IPS-NIHi11 (cell line): ENCODE measurements at regions not wholly inside any gene's neighbourhood (a gene's known extent, or its start where the extent isn't known, plus 50 kb on each side); places are given as distances from the start of the nearest gene placed in this dataset.

Experiments used
- DNase-seq: peaks from one replicate; pipeline ENCODE4 v3.0.0; 2012; ENCODE audit warnings: mixed read lengths, low spot score

GRCh38 chr5:103428411-103428871 lies 134.1 kb downstream of the NUDT12 start:
- peak; percentile 47 for DNase-seq

- no peak for DNase-seq
Observed at GRCh38 chr5:103427326-103427725, 135.3 kb downstream of the NUDT12 start.

DNA sequence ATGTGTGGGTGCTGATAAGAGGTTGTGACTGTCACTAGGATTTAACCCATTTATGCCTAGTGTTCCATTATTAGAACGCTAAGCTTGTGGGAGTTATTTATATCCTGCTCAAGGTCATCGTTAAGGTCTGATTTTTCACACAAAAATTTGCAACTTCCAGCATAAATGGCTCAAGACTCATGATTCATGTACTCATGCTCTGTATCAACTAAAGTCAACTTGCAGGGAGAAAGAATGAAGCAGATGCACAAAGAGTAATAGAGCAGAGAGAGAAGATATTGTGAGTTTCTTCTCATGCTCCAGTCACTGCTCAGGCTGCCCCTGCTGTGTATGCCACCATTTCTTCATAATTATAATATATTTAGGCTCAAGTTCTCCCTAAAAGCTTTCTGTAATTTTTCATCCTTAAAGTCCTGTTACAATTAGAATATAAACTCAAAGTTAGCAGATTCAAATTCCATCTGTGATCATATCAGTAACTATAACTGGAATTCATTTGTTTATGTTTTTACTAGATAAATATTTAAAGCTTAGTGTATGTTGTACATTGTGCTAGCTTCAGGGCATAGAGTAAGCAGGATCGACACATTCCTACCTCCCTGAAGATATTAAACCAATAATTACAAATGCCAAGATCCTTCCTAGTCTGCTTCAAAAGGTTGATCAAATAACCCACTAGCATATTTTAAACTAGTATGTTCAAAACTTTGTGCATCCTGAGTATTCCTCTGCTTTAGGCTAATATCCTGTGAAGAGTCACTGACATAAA lies 136.7 kb downstream of the NUDT12 start:
- DNase-seq = no peak

- DNase-seq = no peak
Observed at GRCh38 chr5:103424453-103425205, 138.0 kb downstream of the NUDT12 start.

- no peak for DNase-seq
Observed at GRCh38 chr5:103424026-103424425, 138.6 kb downstream of the NUDT12 start.

DNA sequence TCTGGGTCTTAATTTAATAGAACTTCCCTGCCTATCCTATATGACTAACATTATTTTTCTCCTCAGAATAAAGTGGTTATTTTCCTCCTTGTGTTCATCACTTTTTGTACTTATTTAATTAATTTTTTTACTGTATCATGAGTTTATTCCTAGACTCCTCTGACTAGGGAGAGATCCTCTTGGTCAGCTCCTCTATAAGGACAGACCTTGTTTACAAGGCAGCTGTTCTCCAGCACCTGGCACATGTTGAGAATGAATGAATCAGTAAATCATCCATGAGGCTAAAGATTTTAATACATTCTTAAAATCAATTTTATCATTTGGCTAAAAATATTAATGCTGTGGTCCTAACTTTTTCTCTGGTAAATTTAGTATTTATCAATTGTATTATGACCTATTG lies 139.8 kb downstream of the NUDT12 start:
- DNase-seq = no peak

GRCh38 chr5:103414604-103415003 lies 148.0 kb downstream of the NUDT12 start:
- DNase-seq = no peak

DNA sequence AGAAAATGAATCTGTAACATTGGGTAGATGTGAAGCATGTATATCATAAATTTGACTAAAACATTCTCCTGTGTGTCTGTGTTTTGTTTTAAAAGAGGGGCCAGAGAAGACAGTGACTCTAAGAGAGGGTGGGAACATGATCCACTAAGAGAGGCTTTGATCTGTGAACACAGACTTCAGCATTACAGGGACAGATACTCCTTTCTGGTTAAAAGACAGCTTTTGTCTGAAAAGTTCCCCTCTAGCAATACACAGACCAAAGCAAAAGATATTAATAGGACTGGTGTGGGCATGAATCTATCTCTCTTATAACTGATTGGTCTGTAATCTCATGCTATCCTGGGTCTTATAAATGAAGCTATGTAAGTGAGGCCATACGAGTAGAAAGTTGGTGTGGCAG lies 150.9 kb downstream of the NUDT12 start:
- DNase-seq = no peak

- no peak for DNase-seq
Observed at GRCh38 chr5:103410172-103410571, 151.6 kb downstream of the MACIR start.

- DNase-seq = no peak
Observed at GRCh38 chr5:103409013-103409670, 150.6 kb downstream of the MACIR start.

- no peak for DNase-seq
Observed at GRCh38 chr5:103408408-103408807, 149.8 kb downstream of the MACIR start.

DNA sequence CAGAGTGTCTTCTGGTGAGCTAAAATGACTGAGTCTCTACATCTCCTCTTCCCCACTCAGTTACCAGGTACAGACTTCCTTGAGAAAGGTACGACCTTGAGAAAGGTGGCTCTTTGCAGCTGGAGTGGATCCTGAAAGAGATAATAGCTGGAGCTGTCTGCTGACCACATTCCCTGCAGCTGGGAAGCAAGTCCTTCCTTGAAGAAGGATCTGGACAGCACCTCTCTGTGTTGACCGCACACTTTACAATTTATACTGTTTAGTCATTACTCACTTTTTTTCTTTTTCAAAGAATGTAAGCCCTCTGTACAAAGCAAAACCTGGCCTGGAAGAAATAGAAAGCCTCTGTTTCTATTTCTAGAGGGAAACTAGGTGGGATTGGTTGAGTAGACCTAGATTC lies 148.8 kb downstream of the MACIR start:
- DNase-seq = no peak

GRCh38 chr5:103404483-103404882 lies 145.9 kb downstream of the MACIR start:
- DNase-seq = no peak

- no peak for DNase-seq
Observed at GRCh38 chr5:103402851-103403250, 144.3 kb downstream of the MACIR start.

DNA sequence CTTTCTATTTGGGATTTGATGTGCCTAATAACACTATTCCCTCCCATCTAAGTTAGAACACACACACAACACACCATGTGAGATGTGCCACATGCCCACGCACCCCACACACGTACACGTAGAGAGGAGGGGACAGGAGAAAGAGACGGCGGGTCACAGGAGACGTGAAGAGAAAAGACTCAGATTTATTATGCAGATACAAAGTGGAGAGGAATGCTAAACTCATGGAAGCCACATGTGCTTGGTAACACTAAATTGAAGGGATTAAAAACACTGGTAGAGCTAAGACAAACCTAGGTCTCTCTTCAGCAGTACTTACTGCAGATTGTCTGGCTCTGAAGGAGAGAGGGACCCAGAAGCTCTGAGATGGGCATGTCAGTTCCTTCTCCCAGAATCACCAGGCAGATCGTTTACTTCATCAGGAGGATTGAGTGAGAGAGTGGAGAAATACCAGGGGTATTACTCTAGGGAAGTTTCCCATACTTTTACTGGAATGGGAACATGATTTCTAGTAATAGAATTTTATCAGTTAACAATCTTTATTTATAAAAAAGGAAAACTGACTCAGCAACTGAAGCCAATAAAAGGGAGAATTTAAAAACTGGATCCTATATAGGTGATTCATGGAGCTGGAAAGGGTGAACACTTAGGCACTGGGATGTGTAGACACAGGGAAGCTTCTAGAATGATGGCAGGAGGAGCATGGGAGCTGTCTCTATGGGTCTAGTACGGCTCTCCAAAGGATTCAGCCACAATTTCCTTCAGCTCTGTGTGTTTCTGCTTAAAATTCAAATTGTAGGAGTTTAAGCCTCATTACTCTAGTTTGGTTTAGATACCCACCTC lies 139.4 kb downstream of the MACIR start:
- DNase-seq = no peak

DNA sequence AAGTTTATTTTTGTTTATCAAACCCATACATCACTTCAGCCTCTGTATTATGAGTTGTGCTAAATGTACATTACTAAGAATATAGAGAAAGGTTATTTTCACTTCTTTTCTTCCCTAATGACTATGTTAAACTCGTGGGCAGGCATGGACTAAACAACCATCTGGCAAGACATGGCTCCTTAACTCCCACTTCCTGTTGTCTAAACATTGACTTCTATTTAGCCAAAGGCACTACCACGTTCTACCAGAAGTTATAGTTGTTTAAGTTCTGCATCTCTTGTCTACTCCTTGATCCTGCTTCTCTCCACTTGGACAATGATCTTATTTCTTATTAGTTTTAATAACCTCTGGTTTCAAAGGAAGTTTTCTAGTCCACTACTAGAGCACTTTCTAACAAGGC lies 136.1 kb downstream of the MACIR start:
- DNase-seq = no peak

DNA sequence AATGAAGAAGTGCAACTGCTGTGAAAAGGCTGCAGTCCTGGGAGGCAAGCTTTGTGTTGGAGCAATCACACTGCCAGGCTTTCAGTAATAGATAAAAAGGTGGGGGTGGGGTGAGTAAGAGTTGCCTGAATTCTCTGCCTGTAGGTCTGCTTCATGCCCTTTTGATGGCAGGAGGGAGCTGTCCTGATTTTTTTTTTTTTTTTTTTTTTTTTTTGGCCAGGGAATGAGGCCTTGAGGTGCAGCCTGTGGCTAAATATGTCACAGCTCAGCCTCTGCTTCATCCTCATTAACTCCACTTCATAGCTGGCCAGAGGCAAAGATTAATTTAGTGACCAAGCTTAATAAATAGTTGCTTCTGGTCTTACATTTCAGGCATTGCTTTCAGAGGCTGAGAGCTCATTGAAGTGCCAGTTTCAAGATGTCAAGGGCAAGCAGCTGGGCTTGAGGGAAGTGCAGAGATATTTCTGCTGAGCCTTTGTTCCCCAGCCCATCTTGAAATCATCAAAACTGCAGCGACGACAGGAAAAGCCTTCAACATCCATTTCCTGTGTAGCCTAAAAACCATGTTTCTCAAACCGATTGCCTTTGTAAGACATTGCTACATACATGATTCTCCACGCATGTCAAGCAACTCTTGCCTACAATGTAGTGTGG lies 134.7 kb downstream of the MACIR start:
- DNase-seq = peak; percentile 44

GRCh38 chr5:103391659-103392058 lies 133.1 kb downstream of the MACIR start:
- DNase-seq = no peak

DNA sequence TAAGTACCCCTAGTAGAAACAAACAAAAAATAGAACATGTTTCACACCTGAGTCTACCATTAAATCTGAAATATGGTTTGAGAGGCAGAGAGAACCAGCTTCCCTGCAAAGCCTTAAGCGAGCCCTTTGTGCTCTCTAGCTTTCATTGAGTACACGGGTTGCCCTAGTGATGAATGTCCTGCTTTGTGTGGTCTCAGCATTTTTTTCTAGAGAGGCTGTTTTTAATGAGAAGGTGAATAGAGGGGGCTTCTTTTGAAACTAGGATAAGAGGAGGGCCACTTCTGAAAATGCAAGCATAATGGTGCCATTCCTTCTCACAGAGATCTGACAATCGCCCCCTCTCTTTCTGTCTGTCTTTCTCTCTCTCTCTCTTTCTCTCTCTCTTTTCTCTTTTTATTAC lies 131.3 kb downstream of the MACIR start:
- no peak for DNase-seq

DNA sequence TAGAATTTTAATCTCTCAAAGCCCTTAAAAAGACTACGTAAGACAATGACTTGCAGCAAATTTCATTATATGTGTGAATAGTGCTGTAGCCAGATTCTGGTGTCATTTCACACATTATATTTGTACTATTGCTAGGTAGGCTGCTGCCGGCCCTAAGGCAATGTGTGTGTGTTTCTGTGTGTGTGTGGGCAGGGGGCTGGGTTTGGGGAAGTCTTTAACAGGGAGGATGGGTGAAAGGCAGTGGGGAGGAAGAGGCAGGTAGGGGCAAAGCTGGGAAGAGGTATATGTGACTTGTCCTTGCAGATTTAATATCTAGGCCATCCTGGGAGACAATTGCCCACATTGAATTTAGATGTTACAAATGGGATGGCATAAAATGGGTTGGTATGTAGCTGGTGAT lies 130.8 kb downstream of the MACIR start:
- no peak for DNase-seq

GRCh38 chr5:103385722-103386121 lies 127.2 kb downstream of the MACIR start:
- no peak for DNase-seq
